NB4 (cell line): ENCODE measurements at regions not wholly inside any gene's neighbourhood (a gene's known extent, or its start where the extent isn't known, plus 50 kb on each side); places are given as distances from the start of the nearest gene placed in this dataset.

ENCODE experiments used
- DNase-seq: peaks from one replicate; pipeline ENCODE4 v3.0.0; 2010; ENCODE audit warnings: low read depth
- H3K4me3 ChIP-seq: one replicate; pipeline ENCODE4 v1.5.1; 2011; ENCODE audit warnings: mild to moderate bottlenecking, low read depth, low read length, moderate library complexity
- CTCF ChIP-seq: IDR thresholded peaks from one replicate; pipeline ENCODE4 v1.5.1; 2012; ENCODE audit warnings: low read depth, low read length
- MAX ChIP-seq: IDR thresholded peaks from 2 replicates; pipeline ENCODE4 v1.6.1; 2011; ENCODE audit warnings: low read depth, low read length
- MYC ChIP-seq: IDR thresholded peaks from 2 replicates; pipeline ENCODE4 v1.6.1; 2011; ENCODE audit warnings: low read depth, low read length
- POLR2A ChIP-seq: IDR thresholded peaks from 2 replicates; pipeline ENCODE4 v1.6.1; 2011; ENCODE audit warnings: mild to moderate bottlenecking; ENCODE audit not compliant: insufficient read length; ENCODE audit errors: extremely low read depth

GRCh38 chr2:147495734-147496133, 349.1 kb upstream of the ACVR2A start:
- no peak overlapping the region for H3K4me3 ChIP-seq
- TF ChIP-seq POLR2A: no peak
- peak; percentile 17 for DNase-seq

DNA sequence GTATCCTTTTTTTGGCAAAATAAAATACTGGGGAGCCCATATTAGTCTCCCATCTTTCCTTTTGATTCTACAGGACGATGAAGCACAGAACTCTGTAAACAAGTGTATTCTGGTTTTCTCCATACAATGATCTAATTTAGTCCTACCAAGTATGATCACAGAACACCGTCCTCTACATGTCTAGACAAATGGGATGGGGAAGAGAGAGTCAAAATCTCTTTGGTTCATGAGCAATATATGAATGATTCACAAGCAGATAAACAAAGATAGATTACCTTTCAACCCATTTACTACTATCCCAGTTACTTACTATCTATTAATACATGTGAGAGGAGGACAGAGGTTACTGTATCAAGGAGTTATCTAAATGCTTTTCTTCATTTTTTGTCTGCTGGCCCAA, 352.4 kb upstream of the ACVR2A start:
- no peak overlapping the region for H3K4me3 ChIP-seq
- TF ChIP-seq MAX: no peak
- TF ChIP-seq POLR2A: no peak
- TF ChIP-seq CTCF: no peak
- TF ChIP-seq MYC: no peak
- no peak for DNase-seq

DNA sequence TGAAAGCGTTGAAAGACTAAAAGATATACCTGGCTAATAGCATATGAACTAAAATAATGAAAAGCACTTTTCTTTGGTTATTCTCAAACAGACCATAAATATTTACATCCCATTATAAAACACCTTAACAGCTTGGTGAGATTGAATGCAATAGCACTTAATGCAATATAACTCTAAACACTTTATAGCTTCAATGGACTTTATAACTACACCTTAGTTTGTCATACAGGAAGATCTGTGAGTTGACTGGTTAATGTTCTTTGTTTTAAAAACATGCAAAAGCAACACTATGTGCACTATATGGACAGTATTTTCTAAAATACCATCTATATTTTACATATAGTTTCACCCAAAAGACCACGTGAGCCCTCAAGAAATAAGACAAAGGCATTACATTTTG, 353.3 kb upstream of the ACVR2A start:
- DNase-seq: no peak
- H3K4me3 ChIP-seq: no peak overlapping the region
- no peak for TF ChIP-seq CTCF
- no peak for TF ChIP-seq MAX
- no peak for TF ChIP-seq MYC
- TF ChIP-seq POLR2A: no peak

DNA sequence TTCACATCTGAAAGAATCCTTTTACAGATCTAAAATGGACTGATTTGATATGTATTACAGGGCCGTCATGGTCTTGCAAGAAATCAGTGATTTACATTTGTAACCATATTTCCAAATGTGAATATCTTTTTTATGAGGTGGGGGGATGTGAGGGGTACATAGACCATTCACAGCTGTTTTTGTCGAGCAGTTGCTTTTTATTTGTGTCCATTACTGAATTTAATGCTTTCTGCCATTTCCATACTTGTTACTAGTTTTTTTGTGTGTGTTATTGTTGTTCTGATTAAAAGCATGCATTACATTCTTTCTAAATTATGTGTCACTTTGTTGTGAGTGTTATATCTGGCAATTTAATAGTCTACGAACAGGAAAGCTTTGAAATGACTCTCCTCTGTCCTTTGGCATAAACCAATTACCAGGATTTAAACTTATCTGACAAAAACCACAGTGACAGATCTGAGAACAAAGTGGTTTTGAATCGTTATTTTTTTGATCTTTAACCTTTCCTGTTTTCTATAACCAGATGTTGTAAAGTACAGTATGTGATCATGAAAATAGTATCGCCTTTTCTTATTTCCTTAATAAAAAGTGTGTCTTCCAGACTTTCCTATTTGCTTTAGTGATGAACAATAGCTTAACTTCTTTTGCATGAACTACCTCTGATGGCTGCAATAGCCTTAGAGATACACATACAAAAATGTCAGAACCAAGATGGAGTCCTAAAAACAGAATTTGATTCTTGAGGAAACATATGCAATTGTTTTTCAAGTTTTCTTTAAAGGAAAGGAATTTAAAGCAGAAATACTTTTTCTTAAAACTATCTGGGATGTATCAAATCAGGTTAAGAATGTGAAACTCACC, 354.2 kb upstream of the ACVR2A start:
- DNase-seq: no peak
- no peak overlapping the region for H3K4me3 ChIP-seq
- no peak for TF ChIP-seq MYC
- TF ChIP-seq POLR2A: no peak
- no peak for TF ChIP-seq MAX
- no peak for TF ChIP-seq CTCF

- TF ChIP-seq POLR2A: no peak
- no peak for TF ChIP-seq MAX
- no peak for TF ChIP-seq CTCF
- TF ChIP-seq MYC: no peak
- H3K4me3 ChIP-seq: no peak overlapping the region
- DNase-seq: no peak
These were observed 356.4 kb upstream of the ACVR2A start for GRCh38 chr2:147488472-147488871.

DNA sequence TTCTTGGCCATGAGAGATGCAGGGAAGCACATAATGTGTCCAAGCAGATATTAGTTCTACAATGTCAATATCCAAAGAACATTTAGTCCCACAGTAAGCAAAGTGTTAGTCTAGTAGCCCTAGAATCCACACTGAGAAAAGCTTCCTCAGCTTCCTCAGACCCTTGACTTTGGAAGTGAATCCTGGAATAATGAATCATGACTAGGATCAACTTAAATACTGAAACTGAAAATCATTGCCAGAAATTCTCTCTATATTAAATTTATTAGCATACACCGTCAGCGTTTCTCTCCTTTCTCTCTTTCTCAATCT, 356.9 kb upstream of the ACVR2A start:
- H3K4me3 ChIP-seq: no peak overlapping the region
- no peak for TF ChIP-seq POLR2A
- no peak for TF ChIP-seq MYC
- no peak for TF ChIP-seq MAX
- no peak for TF ChIP-seq CTCF
- DNase-seq: no peak
